PC-3 (cell line): ENCODE measurements at regions not wholly inside any gene's neighbourhood (a gene's known extent, or its start where the extent isn't known, plus 50 kb on each side); places are given as distances from the start of the nearest gene placed in this dataset.

Source experiments
- CTCF ChIP-seq: fragments of 300-600 bp; sonication (generic); conservative IDR thresholded peaks from 2 replicates; pipeline ENCODE4 v1.5.1; 2017; ENCODE audit warnings: antibody characterized with exemption, low read depth, mild to moderate bottlenecking, low read length
- EZH2 ChIP-seq: fragments of 300-600 bp; sonication (generic); IDR thresholded peaks from one replicate; pipeline ENCODE4 v1.6.1; 2017; ENCODE audit warnings: antibody characterized with exemption, mild to moderate bottlenecking, low read length; ENCODE audit not compliant: unreplicated experiment

GRCh38 chrX:43525901-43526610 lies 130.0 kb upstream of the MAOA start:
- no peak for TF ChIP-seq CTCF
- TF ChIP-seq EZH2 = no peak
